ENCODE measurements at regions not wholly inside any gene's neighbourhood (a gene's known extent, or its start where the extent isn't known, plus 50 kb on each side); places are given as distances from the start of the nearest gene placed in this dataset.

DNA sequence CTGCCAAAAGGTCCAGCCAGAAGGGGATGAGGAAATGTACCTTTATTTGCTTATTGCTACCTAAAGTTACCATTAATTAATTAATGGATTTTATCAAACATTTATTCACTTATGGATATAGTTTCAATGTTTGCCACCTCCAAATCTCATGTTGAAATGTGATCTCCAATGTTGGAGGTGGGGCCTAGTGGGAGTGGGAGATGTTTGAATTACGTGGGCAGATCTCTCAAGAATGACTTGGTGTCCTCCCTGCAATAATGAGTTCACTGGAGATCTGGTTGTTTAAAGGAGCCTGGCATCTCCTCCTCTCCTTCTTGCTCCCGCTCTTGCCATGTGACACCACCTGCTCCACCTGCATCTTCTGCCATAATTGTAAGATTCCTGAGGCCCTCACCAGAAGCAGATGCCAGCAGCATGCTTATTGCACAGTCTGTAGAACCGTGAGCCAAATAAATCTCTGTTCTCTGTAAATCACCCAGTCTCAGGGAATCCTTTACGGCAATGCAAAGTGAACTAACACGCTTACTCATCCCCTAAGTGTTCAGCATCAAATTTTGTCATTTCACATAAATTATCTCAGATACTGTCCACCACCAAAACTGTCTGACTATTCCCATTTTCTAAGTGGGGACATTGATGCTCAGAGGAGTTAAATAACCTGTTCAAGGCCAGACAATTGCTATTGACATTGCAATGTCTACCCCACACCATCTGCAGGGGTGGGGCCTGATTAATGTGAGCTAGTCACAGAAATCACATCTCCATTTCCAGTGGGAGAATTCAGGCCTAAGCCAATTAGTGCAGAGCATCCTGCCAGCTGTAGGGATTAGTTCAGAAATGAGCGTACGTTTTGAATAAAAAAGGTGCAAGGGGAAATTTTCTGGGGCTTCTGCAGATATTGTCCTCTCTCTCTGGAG lies 51.6 kb upstream of the SYN3 start:
- H4K20me1 ChIP-seq (ENCODE audit: insufficient read depth, low read length): no peaks in the 10 kb centered on the region
- no peaks in the 10 kb centered on the region for H3K9me3 ChIP-seq (ENCODE audit: low read length)
- no peak overlapping the region for H3K9ac ChIP-seq (ENCODE audit: insufficient read depth, low read depth, low read length)
- in situ Hi-C loops (cut with HindIII; ENCODE audit: extremely low pct_ligation_motif_present, low pct_unique_long_range_greater_than_20kb): no loop called here
- ChIA-PET CTCF (ENCODE audit: low intra/inter-chr PET ratio, low total read pairs) (no interaction called here), POLR2A (no interaction called here)
- no peaks in the 10 kb centered on the region for H3K36me3 ChIP-seq (replicated peaks in 1 of 2; ENCODE audit: control insufficient read depth in 1 of 2, insufficient read depth in 2 of 2, low read length in 2 of 2)
- peaks cover 0 to 22% of the 10 kb centered on the region in 2 experiments; a peak in 4 of 5 replicates for H3K27me3 ChIP-seq (ENCODE audit: control insufficient read depth in 1 of 2, insufficient read depth in 2 of 2, low read length in 2 of 2)
- H3K27ac ChIP-seq (ENCODE audit: extremely low read length, insufficient read depth, low read length): no peak overlapping the region
- WGBS (ENCODE audit: low lambda C conversion rate): 45% methylated on average over 7 of the region's 7 CpGs
- ATAC-seq (no peak), FAIRE-seq (no peak), DNase-seq (ENCODE audit: low spot score) (no peak)
- no peaks in the 10 kb centered on the region for H3K79me2 ChIP-seq (ENCODE audit: insufficient read depth, low read length)
- BruUV-seq (replicated peaks): no TSS peak
- H3K4me1 ChIP-seq (ENCODE audit: insufficient read depth, low read length): no peaks in the 10 kb centered on the region
- H3K4me3 ChIP-seq (replicated peaks in 1 of 3; ENCODE audit: insufficient read depth in 1 of 3, low read depth in 2 of 3, low read length in 3 of 3): no peak overlapping the region
- H3K4me2 ChIP-seq (ENCODE audit: low read depth, low read length): no peak overlapping the region
- H2AFZ ChIP-seq (ENCODE audit: low read length): no peak overlapping the region
- intact Hi-C loops (cut with micrococcal nuclease; ENCODE audit: unreplicated experiment): no loop called here
- TF ChIP-seq SNAPC2 (CRISPR knock-in tag; IDR thresholded peaks at IDR 0.05): no peak
- TF ChIP-seq, protein P1, sequence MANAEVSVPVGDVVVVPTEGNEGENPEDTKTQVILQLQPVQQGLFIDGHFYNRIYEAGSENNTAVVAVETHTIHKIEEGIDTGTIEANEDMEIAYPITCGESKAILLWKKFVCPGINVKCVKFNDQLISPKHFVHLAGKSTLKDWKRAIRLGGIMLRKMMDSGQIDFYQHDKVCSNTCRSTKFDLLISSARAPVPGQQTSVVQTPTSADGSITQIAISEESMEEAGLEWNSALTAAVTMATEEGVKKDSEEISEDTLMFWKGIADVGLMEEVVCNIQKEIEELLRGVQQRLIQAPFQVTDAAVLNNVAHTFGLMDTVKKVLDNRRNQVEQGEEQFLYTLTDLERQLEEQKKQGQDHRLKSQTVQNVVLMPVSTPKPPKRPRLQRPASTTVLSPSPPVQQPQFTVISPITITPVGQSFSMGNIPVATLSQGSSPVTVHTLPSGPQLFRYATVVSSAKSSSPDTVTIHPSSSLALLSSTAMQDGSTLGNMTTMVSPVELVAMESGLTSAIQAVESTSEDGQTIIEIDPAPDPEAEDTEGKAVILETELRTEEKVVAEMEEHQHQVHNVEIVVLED (CRISPR knock-in tag; IDR thresholded peaks at IDR 0.05; ENCODE audit: borderline replicate concordance): no peak
- TF ChIP-seq, protein P2, sequence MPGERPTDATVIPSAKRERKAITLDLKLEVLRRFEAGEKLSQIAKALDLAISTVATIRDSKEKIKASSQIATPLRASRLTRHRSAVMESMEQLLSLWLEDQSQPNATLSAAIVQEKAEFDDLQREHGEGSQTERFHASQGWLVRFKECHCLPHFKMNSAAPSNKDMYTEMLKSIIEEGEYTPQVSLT (CRISPR knock-in tag; IDR thresholded peaks at IDR 0.05; ENCODE audit: borderline replicate concordance, low read depth): no peak
- TF ChIP-seq NFE2L2 (IDR thresholded peaks at IDR 0.05; ENCODE audit: low read length): no peak
- TF ChIP-seq, protein P3, sequence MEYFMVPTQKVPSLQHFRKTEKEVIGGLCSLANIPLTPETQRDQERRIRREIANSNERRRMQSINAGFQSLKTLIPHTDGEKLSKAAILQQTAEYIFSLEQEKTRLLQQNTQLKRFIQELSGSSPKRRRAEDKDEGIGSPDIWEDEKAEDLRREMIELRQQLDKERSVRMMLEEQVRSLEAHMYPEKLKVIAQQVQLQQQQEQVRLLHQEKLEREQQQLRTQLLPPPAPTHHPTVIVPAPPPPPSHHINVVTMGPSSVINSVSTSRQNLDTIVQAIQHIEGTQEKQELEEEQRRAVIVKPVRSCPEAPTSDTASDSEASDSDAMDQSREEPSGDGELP (IDR thresholded peaks at IDR 0.05; ENCODE audit: borderline replicate concordance, low read depth): no peak
- TF ChIP-seq JDP2 (CRISPR knock-in tag; IDR thresholded peaks at IDR 0.05; ENCODE audit: borderline replicate concordance): no peak
- no peak for TF ChIP-seq PCBP2 (optimal IDR thresholded peaks at IDR 0.05; ENCODE audit: low read depth, low read length, poor library complexity, severe bottlenecking)
- TF ChIP-seq TCF12 (IDR thresholded peaks at IDR 0.05): no peak
- TF ChIP-seq TCF12 (CRISPR knock-in tag; IDR thresholded peaks at IDR 0.05): no peak
- TF ChIP-seq FOXK1 (CRISPR knock-in tag; IDR thresholded peaks at IDR 0.05; ENCODE audit: borderline replicate concordance, low read depth): no peak
- no peak for TF ChIP-seq HOXA3 (CRISPR knock-in tag; IDR thresholded peaks at IDR 0.05)
- no peak for TF ChIP-seq ZNF605 (CRISPR knock-in tag; IDR thresholded peaks at IDR 0.05)
- TF ChIP-seq HMGA1 (CRISPR knock-in tag; conservative IDR thresholded peaks at IDR 0.05): no peak
- no peak for TF ChIP-seq U2AF1 (optimal IDR thresholded peaks at IDR 0.05; ENCODE audit: low read depth, low read length)
- TF ChIP-seq, protein P4, sequence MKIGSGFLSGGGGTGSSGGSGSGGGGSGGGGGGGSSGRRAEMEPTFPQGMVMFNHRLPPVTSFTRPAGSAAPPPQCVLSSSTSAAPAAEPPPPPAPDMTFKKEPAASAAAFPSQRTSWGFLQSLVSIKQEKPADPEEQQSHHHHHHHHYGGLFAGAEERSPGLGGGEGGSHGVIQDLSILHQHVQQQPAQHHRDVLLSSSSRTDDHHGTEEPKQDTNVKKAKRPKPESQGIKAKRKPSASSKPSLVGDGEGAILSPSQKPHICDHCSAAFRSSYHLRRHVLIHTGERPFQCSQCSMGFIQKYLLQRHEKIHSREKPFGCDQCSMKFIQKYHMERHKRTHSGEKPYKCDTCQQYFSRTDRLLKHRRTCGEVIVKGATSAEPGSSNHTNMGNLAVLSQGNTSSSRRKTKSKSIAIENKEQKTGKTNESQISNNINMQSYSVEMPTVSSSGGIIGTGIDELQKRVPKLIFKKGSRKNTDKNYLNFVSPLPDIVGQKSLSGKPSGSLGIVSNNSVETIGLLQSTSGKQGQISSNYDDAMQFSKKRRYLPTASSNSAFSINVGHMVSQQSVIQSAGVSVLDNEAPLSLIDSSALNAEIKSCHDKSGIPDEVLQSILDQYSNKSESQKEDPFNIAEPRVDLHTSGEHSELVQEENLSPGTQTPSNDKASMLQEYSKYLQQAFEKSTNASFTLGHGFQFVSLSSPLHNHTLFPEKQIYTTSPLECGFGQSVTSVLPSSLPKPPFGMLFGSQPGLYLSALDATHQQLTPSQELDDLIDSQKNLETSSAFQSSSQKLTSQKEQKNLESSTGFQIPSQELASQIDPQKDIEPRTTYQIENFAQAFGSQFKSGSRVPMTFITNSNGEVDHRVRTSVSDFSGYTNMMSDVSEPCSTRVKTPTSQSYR (CRISPR knock-in tag; IDR thresholded peaks at IDR 0.05; ENCODE audit: borderline replicate concordance): no peak
- no peak for TF ChIP-seq ZNF124 (CRISPR knock-in tag; IDR thresholded peaks at IDR 0.05)
- TF ChIP-seq, protein P5, sequence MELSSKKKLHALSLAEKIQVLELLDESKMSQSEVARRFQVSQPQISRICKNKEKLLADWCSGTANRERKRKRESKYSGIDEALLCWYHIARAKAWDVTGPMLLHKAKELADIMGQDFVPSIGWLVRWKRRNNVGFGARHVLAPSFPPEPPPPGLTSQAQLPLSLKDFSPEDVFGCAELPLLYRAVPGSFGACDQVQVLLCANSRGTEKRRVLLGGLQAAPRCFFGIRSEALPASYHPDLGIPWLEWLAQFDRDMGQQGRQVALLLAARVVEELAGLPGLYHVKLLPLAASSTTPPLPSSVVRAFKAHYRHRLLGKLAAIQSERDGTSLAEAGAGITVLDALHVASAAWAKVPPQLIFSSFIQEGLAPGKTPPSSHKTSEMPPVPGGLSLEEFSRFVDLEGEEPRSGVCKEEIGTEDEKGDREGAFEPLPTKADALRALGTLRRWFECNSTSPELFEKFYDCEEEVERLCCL (CRISPR knock-in tag; IDR thresholded peaks at IDR 0.05; ENCODE audit: borderline replicate concordance): no peak

Measured in HepG2 (cell line).